PC-9 (cell line): ENCODE measurements at regions not wholly inside any gene's neighbourhood (a gene's known extent, or its start where the extent isn't known, plus 50 kb on each side); places are given as distances from the start of the nearest gene placed in this dataset.
A peak's percentile ranks its signal among the peaks of the same experiment; 100 is the strongest.

Source experiments
- BruUV-seq: library from RNA; stranded (reverse); fragments of 400-500 nt; replicated peaks from 2 replicates; lab custom pipeline; 2021; lab: Mats Ljungman, UMichigan
- CTCF ChIA-PET: fragments of 300-600 bp; sonication (Branson Sonifier 250); formaldehyde crosslinking; loops from one replicate; lab custom pipeline; 2022; ENCODE audit warnings: antibody characterized with exemption; lab: Charles Lee
- POLR2A ChIA-PET: fragments of 300-600 bp; sonication (Branson Sonifier 250); formaldehyde crosslinking; loops from one replicate; lab custom pipeline; 2022; ENCODE audit warnings: antibody characterized with exemption; ENCODE audit not compliant: unreplicated experiment; lab: Charles Lee
- DNase-seq, 2 experiments: peaks; one replicate each; pipeline versions ENCODE4 v3.0.0 to v3.0.0-alpha.2; 2015 to 2022; ENCODE audit warnings: mixed read lengths in 1 of 2
- H2AFZ ChIP-seq: fragments of 200-600 bp; sonication (generic); 2 replicates; pipeline ENCODE4 v1.8.1; 2017; ENCODE audit warnings: antibody characterized with exemption
- H3F3A ChIP-seq: fragments of 200-600 bp; sonication (generic); 2 replicates; pipeline ENCODE4 v1.8.1; 2017; ENCODE audit warnings: antibody characterized with exemption, mild to moderate bottlenecking, low read depth; ENCODE audit not compliant: insufficient read depth
- H3K27ac ChIP-seq: fragments of 200-600 bp; sonication (generic); 2 replicates; pipeline ENCODE4 v1.6.1; 2016; ENCODE audit warnings: mixed run types
- H3K27me3 ChIP-seq: fragments of 200-600 bp; sonication (generic); 2 replicates; pipeline ENCODE4 v1.6.1; 2016; ENCODE audit warnings: low read depth, mixed run types; ENCODE audit not compliant: insufficient read depth
- H3K36me3 ChIP-seq: fragments of 200-600 bp; sonication (generic); 2 replicates; pipeline ENCODE4 v1.6.1; 2016; ENCODE audit warnings: low read depth, mixed run types
- H3K4me1 ChIP-seq: fragments of 200-600 bp; sonication (generic); replicated peaks from 2 replicates; pipeline ENCODE4 v1.6.1; 2016; ENCODE audit warnings: mixed run types; ENCODE audit not compliant: insufficient read depth
- H3K4me2 ChIP-seq: fragments of 200-600 bp; sonication (generic); 2 replicates; pipeline ENCODE4 v1.6.1; 2017; ENCODE audit warnings: mixed run types
- H3K4me3 ChIP-seq: fragments of 200-600 bp; sonication (generic); 2 replicates; pipeline ENCODE4 v1.6.1; 2016; ENCODE audit warnings: mixed run types
- H3K79me2 ChIP-seq: fragments of 200-600 bp; sonication (generic); 2 replicates; pipeline ENCODE4 v1.6.1; 2017; ENCODE audit warnings: low read depth, mixed run types
- H3K9me2 ChIP-seq: fragments of 200-600 bp; sonication (generic); 2 replicates; pipeline ENCODE4 v1.8.1; 2017; ENCODE audit warnings: mild to moderate bottlenecking; ENCODE audit not compliant: insufficient read depth
- H3K9me3 ChIP-seq: fragments of 200-600 bp; sonication (generic); 2 replicates; pipeline ENCODE4 v1.8.1; 2016; ENCODE audit warnings: low read depth; ENCODE audit not compliant: insufficient read depth
- H4K20me1 ChIP-seq: fragments of 200-600 bp; sonication (generic); 2 replicates; pipeline ENCODE4 v1.8.1; 2017; ENCODE audit not compliant: insufficient read depth
- EZH2 ChIP-seq: fragments of 200-600 bp; sonication (generic); IDR thresholded peaks from 2 replicates; pipeline ENCODE4 v1.8.0; 2017; ENCODE audit warnings: antibody characterized with exemption, low read depth
- intact Hi-C: fragments of 100-400 bp; cut with micrococcal nuclease; formaldehyde crosslinking; loops from one replicate; pipeline ENCODE4 v1.10.0; 2022; ENCODE audit not compliant: unreplicated experiment
- TF ChIP-seq, protein P1 (sequence below): fragments of 200-600 bp; sonication (generic); conservative IDR thresholded peaks from 2 replicates; pipeline ENCODE4 v1.6.1; 2017; ENCODE audit warnings: mixed run types, antibody characterized with exemption, mild to moderate bottlenecking, moderate library complexity

GRCh38 chr17:64765191-64765889 lies 103.2 kb upstream of the SMURF2 start:
- no peaks in the 10 kb centered on the region for H3K9me3 ChIP-seq
- intact Hi-C loops, result no loop called here
- peaks cover 40% of the 10 kb centered on the region for H3K79me2 ChIP-seq
- CTCF ChIA-PET, result no interaction called here
- BruUV-seq, result no TSS peak
- peaks cover 25% of the 10 kb centered on the region for H3F3A ChIP-seq
- H3K4me2 ChIP-seq, result no peak overlapping the region
- peak in 1 of 2 experiments; percentile 71 for DNase-seq
- H3K36me3 ChIP-seq, result peaks cover 31% of the 10 kb centered on the region
- peak overlapping the region; percentile 35; the same call in 1 of the 2 replicates for H3K27ac ChIP-seq
- H4K20me1 ChIP-seq, result no peaks in the 10 kb centered on the region
- no peaks in the 10 kb centered on the region for H3K27me3 ChIP-seq
- no peaks in the 10 kb centered on the region for H3K9me2 ChIP-seq
- no peak overlapping the region for H2AFZ ChIP-seq
- TF ChIP-seq, protein P1, sequence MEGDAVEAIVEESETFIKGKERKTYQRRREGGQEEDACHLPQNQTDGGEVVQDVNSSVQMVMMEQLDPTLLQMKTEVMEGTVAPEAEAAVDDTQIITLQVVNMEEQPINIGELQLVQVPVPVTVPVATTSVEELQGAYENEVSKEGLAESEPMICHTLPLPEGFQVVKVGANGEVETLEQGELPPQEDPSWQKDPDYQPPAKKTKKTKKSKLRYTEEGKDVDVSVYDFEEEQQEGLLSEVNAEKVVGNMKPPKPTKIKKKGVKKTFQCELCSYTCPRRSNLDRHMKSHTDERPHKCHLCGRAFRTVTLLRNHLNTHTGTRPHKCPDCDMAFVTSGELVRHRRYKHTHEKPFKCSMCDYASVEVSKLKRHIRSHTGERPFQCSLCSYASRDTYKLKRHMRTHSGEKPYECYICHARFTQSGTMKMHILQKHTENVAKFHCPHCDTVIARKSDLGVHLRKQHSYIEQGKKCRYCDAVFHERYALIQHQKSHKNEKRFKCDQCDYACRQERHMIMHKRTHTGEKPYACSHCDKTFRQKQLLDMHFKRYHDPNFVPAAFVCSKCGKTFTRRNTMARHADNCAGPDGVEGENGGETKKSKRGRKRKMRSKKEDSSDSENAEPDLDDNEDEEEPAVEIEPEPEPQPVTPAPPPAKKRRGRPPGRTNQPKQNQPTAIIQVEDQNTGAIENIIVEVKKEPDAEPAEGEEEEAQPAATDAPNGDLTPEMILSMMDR, result no peak
- peaks cover 15% of the 10 kb centered on the region for H3K4me1 ChIP-seq
- H3K4me3 ChIP-seq, result no peak overlapping the region
- POLR2A ChIA-PET, result interaction anchor here (0.6 kb wide), 1 partner anchor 28 kb away, joined by 3 read pairs; no protein-coding TSS in a partner anchor

DNA sequence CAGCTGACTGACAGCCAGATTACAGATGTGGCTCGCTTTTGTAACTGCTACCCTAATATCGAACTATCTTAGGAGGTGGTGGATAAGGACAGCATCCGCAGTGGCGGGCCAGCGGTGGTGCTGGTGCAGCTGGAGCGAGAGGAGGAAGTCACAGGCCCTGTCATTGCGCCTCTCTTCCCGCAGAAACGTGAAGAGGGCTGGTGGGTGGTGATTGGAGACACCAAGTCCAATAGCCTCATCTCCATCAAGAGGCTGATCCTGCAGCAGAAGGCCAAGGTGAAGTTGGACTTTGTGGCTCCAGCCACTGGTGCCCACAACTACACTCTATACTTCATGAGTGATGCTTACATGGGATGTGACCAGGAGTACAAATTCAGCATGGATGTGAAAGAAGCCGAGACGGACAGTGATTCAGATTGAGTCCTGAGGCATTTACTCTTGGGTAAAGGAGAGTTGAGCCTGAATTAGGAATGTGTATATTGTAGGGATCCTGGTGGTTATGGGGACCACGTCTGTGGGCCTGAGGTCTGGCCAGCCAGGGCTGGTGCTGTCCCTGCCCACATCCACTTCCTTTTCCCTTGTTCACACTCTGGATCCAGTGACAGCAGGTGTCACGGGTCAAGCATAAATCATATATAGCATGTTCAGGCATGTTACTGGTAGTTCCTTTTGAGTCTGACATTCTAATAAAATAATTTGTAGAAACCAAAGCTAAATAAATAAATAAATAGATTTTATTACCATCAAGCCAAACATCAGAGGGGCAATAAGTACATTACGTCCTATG lies 89.0 kb upstream of the SMURF2 start:
- H2AFZ ChIP-seq, result no peak overlapping the region
- H3K36me3 ChIP-seq, result peaks cover 13% of the 10 kb centered on the region
- no peaks in the 10 kb centered on the region for H3K9me3 ChIP-seq
- POLR2A ChIA-PET, result no interaction called here
- no peaks in the 10 kb centered on the region for H3K9me2 ChIP-seq
- H3K4me2 ChIP-seq, result no peak overlapping the region
- no peaks in the 10 kb centered on the region for H4K20me1 ChIP-seq
- CTCF ChIA-PET, result no interaction called here
- TF ChIP-seq, protein P1, result no peak
- no peak for TF ChIP-seq EZH2
- no peaks in the 10 kb centered on the region for H3K4me1 ChIP-seq
- no TSS peak for BruUV-seq
- no peaks in the 10 kb centered on the region for H3K79me2 ChIP-seq
- H3F3A ChIP-seq, result peaks cover 16% of the 10 kb centered on the region; the same call in 1 of the 2 replicates
- DNase-seq, result no peak
- H3K27me3 ChIP-seq, result no peaks in the 10 kb centered on the region
- no peak overlapping the region for H3K27ac ChIP-seq
- intact Hi-C loops, result loop anchor here (10.0 kb wide), 1 partner anchor 166 kb away; no protein-coding TSS in a partner anchor
- H3K4me3 ChIP-seq, result no peak overlapping the region

DNA sequence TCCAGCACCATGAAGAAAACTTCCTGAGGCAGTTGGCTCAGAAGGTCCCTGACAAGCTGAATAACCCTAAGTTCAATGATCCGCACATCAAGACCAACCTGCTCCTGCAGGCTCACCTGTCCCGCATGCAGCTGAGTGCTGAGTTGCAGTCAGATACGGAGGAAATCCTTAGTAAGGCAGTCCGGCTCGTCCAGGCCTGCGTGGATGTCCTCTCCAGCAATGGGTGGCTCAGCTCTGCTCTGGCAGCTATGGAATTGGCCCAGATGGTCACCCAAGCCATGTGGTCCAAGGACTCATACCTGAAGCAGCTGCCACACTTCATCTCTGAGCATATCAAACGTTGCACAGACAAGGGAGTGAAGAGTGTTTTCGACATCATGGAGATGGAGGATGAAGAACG lies 88.4 kb upstream of the SMURF2 start:
- H3K36me3 ChIP-seq, result peaks cover 13% of the 10 kb centered on the region
- no peak overlapping the region for H3K27ac ChIP-seq
- H3K79me2 ChIP-seq, result no peaks in the 10 kb centered on the region
- POLR2A ChIA-PET, result no interaction called here
- intact Hi-C loops, result loop anchor here (10.0 kb wide), 1 partner anchor 166 kb away; no protein-coding TSS in a partner anchor
- TF ChIP-seq, protein P1, result no peak
- TF ChIP-seq EZH2, result no peak
- no peak overlapping the region for H3K4me2 ChIP-seq
- no peaks in the 10 kb centered on the region for H3K4me1 ChIP-seq
- no peaks in the 10 kb centered on the region for H4K20me1 ChIP-seq
- no TSS peak for BruUV-seq
- H3K27me3 ChIP-seq, result no peaks in the 10 kb centered on the region
- no peak for DNase-seq
- H3K4me3 ChIP-seq, result no peak overlapping the region
- CTCF ChIA-PET, result no interaction called here
- peaks cover 18% of the 10 kb centered on the region; the same call in 1 of the 2 replicates for H3F3A ChIP-seq
- no peaks in the 10 kb centered on the region for H3K9me3 ChIP-seq
- H3K9me2 ChIP-seq, result no peaks in the 10 kb centered on the region
- no peak overlapping the region for H2AFZ ChIP-seq
